Ovary (tissue), 3 donors: ENCODE measurements at regions not wholly inside any gene's neighbourhood (a gene's known extent, or its start where the extent isn't known, plus 50 kb on each side); places are given as distances from the start of the nearest gene placed in this dataset.

Source experiments
- CTCF ChIP-seq, 3 donors: fragments of 450-650 bp in 2 of 3; fragments of 200-600 bp in 1 of 3; IDR thresholded peaks; one replicate each; pipeline versions ENCODE4 v1.5.1 to v1.8.0; 2016 to 2022; ENCODE audit warnings: antibody characterized with exemption in 3 of 3, mild to moderate bottlenecking in 1 of 3
- EP300 ChIP-seq: sonication (generic); formaldehyde crosslinking; IDR thresholded peaks from one replicate; pipeline ENCODE4 v1.6.1; 2017; ENCODE audit warnings: antibody characterized with exemption
- POLR2A ChIP-seq: fragments of 450-650 bp; IDR thresholded peaks from one replicate; pipeline ENCODE4 v1.6.1; 2017; ENCODE audit warnings: antibody characterized with exemption, mild to moderate bottlenecking, moderate library complexity
- donor health status: DM: no; HTN: no; CAD: no.

- TF ChIP-seq POLR2A (no peak), CTCF (IDR thresholded peaks at IDR 0.05) (no peak), EP300 (no peak)
Measured at GRCh38 chr1:195529881-195530280, 1078.4 kb downstream of the KCNT2 start.
